Psoas muscle (tissue), 7 donors: ENCODE measurements at regions not wholly inside any gene's neighbourhood (a gene's known extent, or its start where the extent isn't known, plus 50 kb on each side); places are given as distances from the start of the nearest gene placed in this dataset.
"Not testable (repeated sequence)": the region's sequence is repeated elsewhere in the genome, so short reads cannot be mapped to it uniquely, and the experiment has no call there.

Experiments used
- ATAC-seq, 4 donors: fragments of 200-7000 bp; cut with Tn5 transposase; one replicate each; pipeline ENCODE4 v1.9.1; 2020; ENCODE audit warnings: moderate library complexity in 3 of 4, mild to moderate bottlenecking in 2 of 4
- DNase-seq, 2 donors: peaks; one replicate each; pipeline ENCODE4 v3.0.0-alpha.2; 2020
- H3K27ac ChIP-seq: fragments of 200-600 bp; one replicate; pipeline ENCODE4 v1.8.0; 2022
- H3K27me3 ChIP-seq, 3 donors: fragments of 200-600 bp in 1 of 3; one replicate each; pipeline versions ENCODE4 v1.6.1 to v1.8.0; 2013 to 2022; ENCODE audit warnings: low read length in 2 of 3, mild to moderate bottlenecking in 2 of 3, moderate library complexity in 1 of 3; ENCODE audit not compliant: insufficient read depth in 3 of 3
- H3K36me3 ChIP-seq, 2 donors: fragments of 200-600 bp in 1 of 2; one replicate each; pipeline versions ENCODE4 v1.6.1 to v1.8.0; 2013 to 2022; ENCODE audit warnings: low read depth in 1 of 2, mild to moderate bottlenecking in 1 of 2, moderate library complexity in 1 of 2; ENCODE audit not compliant: insufficient read depth in 1 of 2
- H3K4me1 ChIP-seq: fragments of 200-600 bp; one replicate; pipeline ENCODE4 v1.8.0; 2022
- H3K4me3 ChIP-seq: fragments of 200-600 bp; one replicate; pipeline ENCODE4 v1.8.0; 2022; ENCODE audit warnings: mild to moderate bottlenecking
- H3K9me3 ChIP-seq: fragments of 200-600 bp; one replicate; pipeline ENCODE4 v1.8.0; 2022
- CTCF ChIP-seq: fragments of 200-600 bp; IDR thresholded peaks from one replicate; pipeline ENCODE4 v1.8.0; 2022; ENCODE audit warnings: antibody characterized with exemption
- WGBS, 3 donors: extraction: QIAGEN DNeasy Blood & Tissue Kit; methylation state at CpG; one replicate each; pipeline versions ENCODE4 v1.1.6 to v1.1.7; 2013; 5-methylcytosine and 5-hydroxymethylcytosine counted together
- intact Hi-C, 2 donors: fragments of 100-400 bp; cut with DNase I; formaldehyde crosslinking; loops; one replicate each; pipeline versions ENCODE4 v1.11.0 to v1.14.2; 2022
- donor health status: healthy with polysubstance abuse.
- donor health status: DM: no; HTN: no; CAD: no; lungs with moderate emphysema.
- donor health status: Bipolar disorder and iron deficiency.
- donor health status: healthy.
- donor health status: DM: yes; HTN: yes; CAD: no.
- donor health status: DM: no; HTN: no; CAD: no.
- donor health status: DM: yes; HTN: yes; CAD: no.

GRCh38 chr16:29261427-29262248 lies 144.9 kb downstream of the NPIPB11 start:
- ATAC-seq (peak; percentile 15 to 62 (median 22)), DNase-seq (peak in 1 of 2 donors; percentile 43)
- intact Hi-C loops, H3K4me3 ChIP-seq, H3K4me1 ChIP-seq, H3K27ac ChIP-seq, H3K36me3 ChIP-seq, H3K9me3 ChIP-seq, H3K27me3 ChIP-seq: not testable (repeated sequence)
- WGBS, 3 donors, result 56 to 67% (median 63%) methylated on average over 27 to 32 of the region's 37 CpGs

- H3K9me3 ChIP-seq, DNase-seq, H3K27me3 ChIP-seq, H3K36me3 ChIP-seq, H3K27ac ChIP-seq, intact Hi-C loops, ATAC-seq, H3K4me3 ChIP-seq, H3K4me1 ChIP-seq: not testable (repeated sequence)
- WGBS, 3 donors, result 80 to 88% (median 83%) methylated on average over 20 to 23 of the region's 25 CpGs
Measured at GRCh38 chr16:29260683-29261426, 145.7 kb downstream of the NPIPB11 start.

- ATAC-seq, H3K9me3 ChIP-seq, H3K27ac ChIP-seq, H3K4me3 ChIP-seq, H3K4me1 ChIP-seq, intact Hi-C loops, DNase-seq, H3K36me3 ChIP-seq, H3K27me3 ChIP-seq: not testable (repeated sequence)
- WGBS, 3 donors, result 74 to 88% (median 74%) methylated on average over 20 to 25 of the region's 25 CpGs
Measured at GRCh38 chr16:29259635-29260457, 146.7 kb downstream of the NPIPB11 start.

GRCh38 chr16:29258946-29259634 lies 147.4 kb downstream of the NPIPB11 start:
- H3K9me3 ChIP-seq, H3K4me3 ChIP-seq, ATAC-seq, H3K27me3 ChIP-seq, intact Hi-C loops, H3K36me3 ChIP-seq, H3K4me1 ChIP-seq, H3K27ac ChIP-seq, DNase-seq: not testable (repeated sequence)
- 66 to 91% (median 84%) methylated on average over 18 to 19 of the region's 19 CpGs for WGBS, 3 donors

- H3K27ac ChIP-seq, H3K4me3 ChIP-seq, H3K36me3 ChIP-seq, H3K27me3 ChIP-seq, H3K9me3 ChIP-seq, H3K4me1 ChIP-seq, intact Hi-C loops: not testable (repeated sequence)
- ATAC-seq (peak; percentile 58 to 77 (median 68)), DNase-seq (peak in 1 of 2 donors; percentile 39)
- TF ChIP-seq CTCF, result peak; percentile 15
- 29 to 52% (median 34%) methylated on average over 16 to 17 of the region's 18 CpGs for WGBS, 3 donors
Measured at GRCh38 chr16:29257419-29258336, 148.8 kb downstream of the NPIPB11 start.
